DMS153 (cell line): ENCODE measurements at regions not wholly inside any gene's neighbourhood (a gene's known extent, or its start where the extent isn't known, plus 50 kb on each side); places are given as distances from the start of the nearest gene placed in this dataset.
"Not testable (repeated sequence)": the region's sequence is repeated elsewhere in the genome, so short reads cannot be mapped to it uniquely, and the experiment has no call there.

ENCODE experiments used
- DNase-seq: peaks from one replicate; lab custom pipeline; 2025; lab: John Stamatoyannopoulos, UW

GRCh38 chr3:106317141-106318055, 448.6 kb upstream of the CBLB start:
- no peak for DNase-seq

GRCh38 chr3:106321438-106321837, 452.6 kb upstream of the CBLB start:
- not testable (repeated sequence) for DNase-seq

- no peak for DNase-seq
Observed at GRCh38 chr3:106323586-106323985, 454.8 kb upstream of the CBLB start.

- no peak for DNase-seq
Observed at GRCh38 chr3:106326941-106327695, 458.3 kb upstream of the CBLB start.

- no peak for DNase-seq
Observed at GRCh38 chr3:106327696-106328025, 458.8 kb upstream of the CBLB start.

GRCh38 chr3:106328224-106328623, 459.4 kb upstream of the CBLB start:
- DNase-seq = no peak

- no peak for DNase-seq
Observed at GRCh38 chr3:106329521-106329920, 460.7 kb upstream of the CBLB start.

GRCh38 chr3:106331636-106332035, 462.8 kb upstream of the CBLB start:
- DNase-seq = no peak

GRCh38 chr3:106332129-106332528, 463.3 kb upstream of the CBLB start:
- no peak for DNase-seq

GRCh38 chr3:106332884-106333283, 464.1 kb upstream of the CBLB start:
- DNase-seq = no peak

GRCh38 chr3:106333911-106334618, 465.3 kb upstream of the CBLB start:
- DNase-seq = no peak

GRCh38 chr3:106336619-106337018, 467.8 kb upstream of the CBLB start:
- no peak for DNase-seq

- DNase-seq = no peak
Observed at GRCh38 chr3:106337116-106337515, 468.3 kb upstream of the CBLB start.

GRCh38 chr3:106338582-106339214, 469.9 kb upstream of the CBLB start:
- DNase-seq = no peak

- no peak for DNase-seq
Observed at GRCh38 chr3:106339551-106339950, 470.7 kb upstream of the CBLB start.

GRCh38 chr3:106341087-106341486, 472.3 kb upstream of the CBLB start:
- DNase-seq = no peak

GRCh38 chr3:106341586-106342162, 472.9 kb upstream of the CBLB start:
- no peak for DNase-seq

GRCh38 chr3:106342386-106342785, 473.6 kb upstream of the CBLB start:
- DNase-seq = no peak

GRCh38 chr3:106343811-106344210, 475.0 kb upstream of the CBLB start:
- DNase-seq = no peak

- DNase-seq = no peak
Observed at GRCh38 chr3:106345353-106346027, 476.7 kb upstream of the CBLB start.

- no peak for DNase-seq
Observed at GRCh38 chr3:106347350-106347749, 478.5 kb upstream of the CBLB start.
